Ectodermal cell (in vitro differentiated cells): ENCODE measurements at regions not wholly inside any gene's neighbourhood (a gene's known extent, or its start where the extent isn't known, plus 50 kb on each side); places are given as distances from the start of the nearest gene placed in this dataset.
"Not testable (repeated sequence)": the region's sequence is repeated elsewhere in the genome, so short reads cannot be mapped to it uniquely, and the experiment has no call there.

Experiments used
- H3K27ac ChIP-seq: 2 replicates; pipeline ENCODE4 v1.7.0; 2013; ENCODE audit warnings: mild to moderate bottlenecking, low read depth, low read length; ENCODE audit not compliant: insufficient read depth, poor library complexity, severe bottlenecking
- H3K27me3 ChIP-seq: 2 replicates; pipeline ENCODE4 v1.7.0; 2013; ENCODE audit warnings: mild to moderate bottlenecking, low read length; ENCODE audit not compliant: insufficient read depth, control insufficient read depth, poor library complexity, severe bottlenecking
- H3K36me3 ChIP-seq: one replicate; pipeline ENCODE4 v1.7.0; 2013; ENCODE audit warnings: low read length; ENCODE audit not compliant: control insufficient read depth, insufficient read depth
- H3K4me1 ChIP-seq: one replicate; pipeline ENCODE4 v1.7.0; 2013; ENCODE audit warnings: low read length; ENCODE audit not compliant: control insufficient read depth, insufficient read depth
- H3K4me3 ChIP-seq: 2 replicates; pipeline ENCODE4 v1.7.0; 2013; ENCODE audit warnings: low read depth, low read length, control low read depth; ENCODE audit not compliant: insufficient read depth
- H3K9me3 ChIP-seq: 2 replicates; pipeline ENCODE4 v1.7.0; 2013; ENCODE audit warnings: mild to moderate bottlenecking, low read length, moderate library complexity; ENCODE audit not compliant: control insufficient read depth
- WGBS, 2 experiments: methylation state at CpG; one replicate each; pipeline ENCODE4 v1.1.7; 2013; ENCODE audit warnings: missing lambda C conversion rate in 2 of 2; 5-methylcytosine and 5-hydroxymethylcytosine counted together

DNA sequence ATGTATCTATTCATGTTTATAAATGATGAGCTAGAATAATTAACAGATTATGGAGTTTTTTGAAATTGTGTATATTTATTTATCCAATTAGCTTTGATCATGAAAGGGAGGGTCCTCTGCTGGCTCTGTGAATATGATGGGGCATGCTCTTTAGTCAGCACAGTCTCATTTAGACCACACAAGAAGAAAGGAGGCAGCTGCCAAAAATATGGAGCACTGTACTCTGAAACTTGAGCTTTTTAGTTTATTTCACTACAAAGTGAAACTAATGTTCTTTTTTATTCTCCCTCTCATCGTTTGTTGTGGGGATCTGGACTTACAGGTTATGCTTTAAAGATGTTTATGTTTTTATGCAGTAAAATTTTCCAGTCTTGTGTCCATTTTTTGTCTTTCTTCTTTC lies 266.9 kb upstream of the GULP1 start:
- Histone ChIP-seq H3K9me3 (no peaks in the 10 kb centered on the region), H3K4me3 (no peak overlapping the region), H3K36me3 (no peaks in the 10 kb centered on the region), H3K4me1 (no peaks in the 10 kb centered on the region), H3K27me3 (no peaks in the 10 kb centered on the region), H3K27ac (no peak overlapping the region)
- WGBS, 2 experiments, result 100% methylated on average over 1 of the region's 1 CpG; no CpG with 5 or more reads in 1 of the 2 experiments

DNA sequence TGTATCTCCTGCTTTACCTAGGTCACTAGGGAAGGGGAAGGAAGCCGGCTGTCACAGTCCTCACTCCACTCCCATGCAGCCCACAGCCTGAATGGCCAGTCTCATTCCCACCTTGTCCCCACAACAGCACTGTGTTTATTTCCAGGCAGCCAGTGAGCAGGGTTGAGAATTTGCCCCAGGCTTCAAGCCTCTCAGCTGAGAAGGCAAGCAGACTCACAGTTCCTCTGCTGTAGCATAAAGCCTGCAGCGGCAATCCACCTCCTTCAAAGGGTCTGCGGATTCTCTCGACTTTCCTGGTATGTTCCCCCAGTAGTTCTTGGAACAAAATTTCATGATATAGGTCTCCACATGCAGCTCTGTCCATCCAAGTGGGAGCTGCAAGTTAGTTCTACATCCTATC lies 262.9 kb upstream of the GULP1 start:
- Histone ChIP-seq H3K4me1 (no peaks in the 10 kb centered on the region), H3K27ac (peak overlapping the region; percentile 36), H3K36me3 (no peaks in the 10 kb centered on the region), H3K9me3 (no peaks in the 10 kb centered on the region), H3K27me3 (no peaks in the 10 kb centered on the region), H3K4me3 (no peak overlapping the region)
- 65 to 69% methylated on average over 4 of the region's 4 CpGs for WGBS, 2 experiments

DNA sequence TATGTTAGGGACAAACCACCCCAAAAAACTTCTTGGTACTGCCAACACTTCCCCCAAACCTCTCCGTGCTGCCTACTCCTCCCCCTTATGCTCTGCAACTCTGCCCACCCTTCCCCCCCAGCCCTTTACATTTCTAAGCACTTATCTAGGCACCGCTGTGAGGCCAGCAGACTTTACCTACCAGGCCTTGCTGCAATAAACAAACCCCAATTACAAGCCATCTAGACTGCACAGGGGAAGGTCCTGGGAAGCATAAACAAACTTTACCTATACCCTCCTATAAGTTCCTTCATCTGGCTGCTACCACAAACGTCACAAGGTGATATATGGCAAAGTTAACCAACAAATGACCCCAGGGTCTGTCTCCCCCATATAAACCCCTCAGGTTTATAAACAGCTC lies 259.4 kb upstream of the GULP1 start:
- Histone ChIP-seq H3K27me3 (no peaks in the 10 kb centered on the region), H3K4me1 (no peaks in the 10 kb centered on the region), H3K27ac (no peak overlapping the region), H3K4me3 (no peak overlapping the region), H3K36me3 (no peaks in the 10 kb centered on the region), H3K9me3 (no peaks in the 10 kb centered on the region)
- 11 to 18% methylated on average over 3 of the region's 3 CpGs for WGBS, 2 experiments

DNA sequence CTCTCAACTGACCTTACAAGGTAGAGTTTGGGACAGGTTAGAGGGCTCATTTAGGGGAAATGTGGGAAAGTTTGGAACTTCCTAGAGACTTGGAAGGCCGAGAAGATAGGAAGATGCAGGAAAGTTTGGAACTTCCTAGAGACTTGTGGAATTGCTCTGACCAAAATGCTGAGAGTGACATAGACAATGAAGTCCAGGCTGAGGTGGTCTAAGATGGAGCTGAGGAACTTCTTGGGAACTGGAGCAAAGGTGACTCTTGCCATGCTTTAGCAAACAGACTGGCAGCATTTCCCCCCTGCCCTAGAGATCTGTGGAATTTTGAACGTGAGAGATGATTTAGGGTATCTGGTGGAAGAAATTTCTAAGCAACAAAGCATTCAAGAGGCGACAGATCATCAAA lies 258.9 kb upstream of the GULP1 start:
- 17 to 21% methylated on average over 3 of the region's 3 CpGs for WGBS, 2 experiments
- Histone ChIP-seq H3K9me3 (no peaks in the 10 kb centered on the region), H3K27me3 (no peaks in the 10 kb centered on the region), H3K27ac (no peak overlapping the region), H3K36me3 (no peaks in the 10 kb centered on the region), H3K4me1 (no peaks in the 10 kb centered on the region), H3K4me3 (no peak overlapping the region)

DNA sequence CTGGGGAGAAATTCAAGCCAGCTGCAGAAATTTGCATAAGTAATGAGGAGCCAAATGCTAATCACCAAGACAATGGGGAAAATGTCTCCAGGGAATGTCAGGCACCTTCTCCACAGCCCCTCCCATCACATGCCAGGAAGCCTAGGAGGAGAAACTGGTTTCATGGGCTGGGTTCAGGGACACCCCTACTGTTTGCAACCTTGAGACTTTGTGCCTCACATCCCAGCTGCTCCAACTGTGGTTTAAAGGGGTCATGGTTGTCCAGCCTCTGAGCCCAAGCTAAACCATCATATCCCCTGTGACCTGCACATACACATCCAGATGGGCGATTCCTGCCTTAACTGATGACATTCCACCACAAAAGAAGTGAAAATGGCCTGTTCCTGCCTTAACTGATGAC lies 258.4 kb upstream of the GULP1 start:
- H3K27ac ChIP-seq, H3K36me3 ChIP-seq, H3K9me3 ChIP-seq, H3K4me3 ChIP-seq, H3K4me1 ChIP-seq, H3K27me3 ChIP-seq: not testable (repeated sequence)
- WGBS, 2 experiments, result 17% methylated on average over 1 of the region's 1 CpG

DNA sequence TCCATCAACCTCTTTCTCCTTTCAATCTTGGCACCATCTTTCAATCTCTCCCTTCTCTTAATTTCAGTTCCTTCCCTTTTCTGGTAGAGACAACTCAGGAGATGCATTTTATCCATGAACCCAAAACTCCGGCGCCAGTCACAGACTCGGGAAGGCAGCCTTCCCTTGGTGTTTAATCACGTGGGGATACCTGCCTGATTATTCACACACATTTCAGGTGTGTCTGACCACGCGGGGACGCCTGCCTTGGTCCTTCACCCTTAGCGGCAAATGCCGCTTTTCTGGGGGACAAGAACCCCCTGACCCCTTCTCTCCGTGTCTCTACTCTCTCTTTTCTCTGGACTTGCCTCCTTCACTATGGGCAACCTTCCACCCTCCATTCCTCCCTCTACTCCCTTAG lies 257.6 kb upstream of the GULP1 start:
- not testable (repeated sequence) for H3K27me3 ChIP-seq, H3K27ac ChIP-seq, H3K36me3 ChIP-seq, H3K4me3 ChIP-seq, H3K9me3 ChIP-seq, H3K4me1 ChIP-seq
- WGBS, 2 experiments, result 13 to 14% methylated on average over 10 of the region's 10 CpGs

DNA sequence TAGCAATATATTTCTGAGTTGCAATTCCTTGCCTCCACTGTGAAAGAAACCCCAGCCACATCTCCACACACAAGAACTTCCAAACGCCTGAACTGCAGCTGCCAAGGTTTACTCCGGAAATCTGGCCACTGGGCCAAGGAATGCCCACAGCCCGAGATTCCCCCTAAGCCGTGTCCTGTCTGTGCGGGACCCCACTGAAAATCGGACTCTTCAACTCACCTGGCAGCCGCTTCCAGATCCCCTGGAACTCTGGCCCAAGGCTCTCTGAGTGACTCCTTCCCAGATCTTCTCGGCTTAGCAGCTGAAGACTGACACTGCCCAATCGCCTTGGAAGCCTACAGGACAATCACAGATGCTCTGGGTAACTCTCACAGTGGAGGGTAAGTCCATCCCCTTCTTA lies 256.3 kb upstream of the GULP1 start:
- H3K9me3 ChIP-seq, H3K27me3 ChIP-seq, H3K36me3 ChIP-seq, H3K4me3 ChIP-seq, H3K27ac ChIP-seq, H3K4me1 ChIP-seq: not testable (repeated sequence)
- 26 to 29% methylated on average over 9 of the region's 9 CpGs for WGBS, 2 experiments

DNA sequence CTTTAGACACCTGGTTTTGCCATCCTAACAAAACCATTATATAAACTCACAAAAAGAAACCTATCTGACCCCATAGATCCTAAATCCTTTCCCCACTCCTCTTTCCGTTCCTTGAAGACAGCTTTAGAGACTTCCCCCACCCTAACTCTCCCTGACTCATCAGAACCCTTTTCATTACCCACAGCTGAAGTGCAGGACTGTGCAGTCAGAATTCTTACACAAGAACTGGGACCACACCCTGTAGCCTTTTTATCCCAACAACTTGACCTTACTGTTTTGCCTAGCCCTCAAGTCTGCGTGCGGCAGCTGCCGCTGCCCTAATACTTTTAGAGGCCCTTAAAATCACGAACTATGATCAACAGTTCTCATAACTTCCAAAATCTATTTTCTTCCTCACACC lies 254.9 kb upstream of the GULP1 start:
- not testable (repeated sequence) for H3K36me3 ChIP-seq, H3K27ac ChIP-seq, H3K4me3 ChIP-seq, H3K9me3 ChIP-seq, H3K4me1 ChIP-seq, H3K27me3 ChIP-seq
- 89 to 94% methylated on average over 5 of the region's 5 CpGs for WGBS, 2 experiments

DNA sequence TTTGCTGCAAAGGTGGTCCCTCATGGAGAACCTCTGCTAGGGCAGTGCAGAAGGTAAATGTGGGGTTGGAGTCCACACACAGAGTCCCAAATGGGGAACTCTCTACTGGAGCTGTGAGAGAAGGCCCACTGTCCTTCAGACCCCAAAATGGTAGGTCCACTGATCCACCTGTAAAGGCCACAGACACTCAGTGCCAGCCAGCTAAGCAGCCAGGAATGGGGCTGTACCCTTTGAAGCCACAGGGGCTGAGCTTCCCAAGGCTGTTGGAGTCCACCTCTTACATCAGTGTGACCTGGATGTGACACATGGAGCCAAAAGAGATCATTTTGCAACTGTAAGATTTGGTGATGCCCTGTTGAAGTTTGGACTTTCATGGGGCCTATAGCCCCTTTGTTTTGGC lies 252.4 kb upstream of the GULP1 start:
- Histone ChIP-seq H3K27ac (no peak overlapping the region), H3K4me1 (no peaks in the 10 kb centered on the region), H3K4me3 (no peak overlapping the region), H3K9me3 (no peaks in the 10 kb centered on the region), H3K27me3 (no peaks in the 10 kb centered on the region), H3K36me3 (no peaks in the 10 kb centered on the region)

DNA sequence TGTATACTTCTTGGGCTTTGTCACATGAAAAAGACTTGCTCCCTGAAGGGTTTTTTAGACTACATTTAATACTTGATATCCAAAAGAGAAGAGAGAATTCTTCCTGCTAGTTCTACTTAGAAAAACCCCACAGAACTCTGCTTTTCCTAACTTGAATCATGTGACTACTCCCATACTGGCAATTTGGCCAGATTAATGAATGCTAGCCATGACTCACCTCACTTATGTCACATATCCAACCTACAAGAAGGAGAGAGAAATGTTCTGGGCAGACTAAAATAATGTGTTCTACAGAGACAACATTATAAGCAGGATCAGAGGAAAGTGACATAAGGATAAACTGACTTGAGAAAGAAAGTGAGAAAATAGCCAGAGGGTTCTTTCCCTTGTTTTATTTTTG lies 249.3 kb upstream of the GULP1 start:
- H3K9me3 ChIP-seq, result no peaks in the 10 kb centered on the region

DNA sequence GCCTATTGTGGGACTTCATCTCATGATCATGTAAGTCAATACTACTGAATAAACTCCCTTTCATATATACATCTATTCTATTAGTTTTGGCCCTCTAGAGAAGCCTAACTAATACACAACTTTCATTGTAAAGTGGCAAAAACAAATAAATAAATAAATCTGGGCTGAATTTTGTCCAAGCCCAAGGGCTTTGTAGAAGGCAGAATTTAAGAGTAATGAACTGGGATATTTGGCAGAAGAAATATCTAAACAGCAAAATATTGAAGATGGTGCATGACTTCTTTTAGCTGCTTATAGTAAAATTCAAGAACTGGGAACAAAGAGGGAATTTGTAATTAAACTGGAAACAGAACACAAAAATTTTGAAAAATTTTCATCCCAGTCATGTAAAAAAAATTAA lies 246.7 kb upstream of the GULP1 start:
- H3K4me1 ChIP-seq, result no peaks in the 10 kb centered on the region
- no peaks in the 10 kb centered on the region for H3K27me3 ChIP-seq
- H3K4me3 ChIP-seq, result no peak overlapping the region
- H3K9me3 ChIP-seq, result no peaks in the 10 kb centered on the region
- H3K27ac ChIP-seq, result no peak overlapping the region
- no peaks in the 10 kb centered on the region for H3K36me3 ChIP-seq

More for the DNA sequence above, 249.3 kb upstream of the GULP1 start:
- Histone ChIP-seq H3K27ac (no peak overlapping the region), H3K27me3 (no peaks in the 10 kb centered on the region), H3K4me3 (no peak overlapping the region), H3K4me1 (no peaks in the 10 kb centered on the region), H3K36me3 (no peaks in the 10 kb centered on the region)
